Liver (tissue), 8 donors: ENCODE measurements at regions not wholly inside any gene's neighbourhood (a gene's known extent, or its start where the extent isn't known, plus 50 kb on each side); places are given as distances from the start of the nearest gene placed in this dataset.

Experiments used
- DNase-seq: peaks from one replicate; pipeline ENCODE4 v3.0.0-alpha.2; 2017; ENCODE audit warnings: low spot score
- H3K27ac ChIP-seq, 2 donors: one replicate each; pipeline ENCODE4 v1.7.0; 2013; ENCODE audit warnings: inconsistent platforms in 2 of 2, low read length in 2 of 2, control low read depth in 1 of 2, low read depth in 1 of 2, mild to moderate bottlenecking in 1 of 2
- H3K27me3 ChIP-seq, 4 donors: one replicate each; pipeline versions ENCODE4 v1.6.1 to v1.7.0; 2013; ENCODE audit warnings: low read length in 3 of 4, inconsistent platforms in 1 of 4, mild to moderate bottlenecking in 1 of 4, moderate library complexity in 1 of 4; ENCODE audit not compliant: control insufficient read depth in 4 of 4, insufficient read depth in 4 of 4
- H3K36me3 ChIP-seq, 4 donors: one replicate each; pipeline versions ENCODE4 v1.6.1 to v1.7.0; 2013; ENCODE audit warnings: low read length in 3 of 4, mild to moderate bottlenecking in 3 of 4, low read depth in 1 of 4, moderate library complexity in 1 of 4; ENCODE audit not compliant: control insufficient read depth in 4 of 4, insufficient read depth in 3 of 4
- H3K4me1 ChIP-seq, 4 donors: one replicate each; pipeline versions ENCODE4 v1.6.1 to v1.7.0; 2013; ENCODE audit warnings: low read length in 3 of 4, mild to moderate bottlenecking in 3 of 4, moderate library complexity in 1 of 4; ENCODE audit not compliant: control insufficient read depth in 4 of 4, insufficient read depth in 4 of 4
- H3K4me3 ChIP-seq, 3 donors: one replicate each; pipeline versions ENCODE4 v1.6.1 to v1.7.0; 2013; ENCODE audit warnings: low read length in 3 of 3, control low read depth in 1 of 3, low read depth in 1 of 3, mild to moderate bottlenecking in 1 of 3
- H3K9ac ChIP-seq, 2 donors: one replicate each; pipeline ENCODE4 v1.7.0; 2013; ENCODE audit warnings: low read length in 2 of 2, mild to moderate bottlenecking in 2 of 2, moderate library complexity in 2 of 2, control low read depth in 1 of 2, low read depth in 1 of 2
- H3K9me3 ChIP-seq, 4 donors: one replicate each; pipeline versions ENCODE4 v1.6.1 to v1.7.0; 2013; ENCODE audit warnings: low read length in 3 of 4; ENCODE audit not compliant: control insufficient read depth in 4 of 4
- ATF3 ChIP-seq: IDR thresholded peaks from 2 replicates; pipeline ENCODE4 v1.6.1; 2016; ENCODE audit warnings: antibody characterized with exemption
- CTCF ChIP-seq: fragments of 150-350 bp; IDR thresholded peaks from 2 replicates; pipeline ENCODE4 v1.5.1; 2017; ENCODE audit warnings: improper control_type of control experiment, low read depth, low read length; ENCODE audit not compliant: missing input control
- EGR1 ChIP-seq, 2 donors: IDR thresholded peaks; 2 replicates each; pipeline ENCODE4 v1.6.1; 2016 to 2018; ENCODE audit warnings: antibody characterized with exemption in 2 of 2, low read depth in 2 of 2
- FOXA1 ChIP-seq: IDR thresholded peaks from 2 replicates; pipeline ENCODE4 v1.6.1; 2016; ENCODE audit warnings: antibody characterized with exemption
- FOXA2 ChIP-seq: IDR thresholded peaks from 2 replicates; pipeline ENCODE4 v1.6.1; 2016; ENCODE audit warnings: antibody characterized with exemption
- GABPA ChIP-seq, 2 donors: IDR thresholded peaks in 1 of 2; conservative IDR thresholded peaks in 1 of 2; 2 replicates each; pipeline ENCODE4 v1.6.1; 2016; ENCODE audit warnings: antibody characterized with exemption in 2 of 2, mild to moderate bottlenecking in 1 of 2, moderate library complexity in 1 of 2
- HNF4A ChIP-seq, 2 donors: conservative IDR thresholded peaks; 2 replicates each; pipeline ENCODE4 v1.6.1; 2016; ENCODE audit warnings: antibody characterized with exemption in 2 of 2, mild to moderate bottlenecking in 2 of 2
- HNF4G ChIP-seq: IDR thresholded peaks from 2 replicates; pipeline ENCODE4 v1.6.1; 2016; ENCODE audit warnings: antibody characterized with exemption
- JUND ChIP-seq, 2 donors: IDR thresholded peaks; 2 replicates each; pipeline ENCODE4 v1.6.1; 2016; ENCODE audit warnings: antibody characterized with exemption in 2 of 2
- MAX ChIP-seq: IDR thresholded peaks from 2 replicates; pipeline ENCODE4 v1.6.1; 2016; ENCODE audit warnings: antibody characterized with exemption
- NR2F2 ChIP-seq: IDR thresholded peaks from 2 replicates; pipeline ENCODE4 v1.6.1; 2016; ENCODE audit warnings: antibody characterized with exemption
- RAD21 ChIP-seq, 2 donors: IDR thresholded peaks; 2 replicates each; pipeline ENCODE4 v1.6.1; 2016; ENCODE audit warnings: antibody characterized with exemption in 2 of 2, mild to moderate bottlenecking in 2 of 2
- REST ChIP-seq: IDR thresholded peaks from 2 replicates; pipeline ENCODE4 v1.6.1; 2016; ENCODE audit warnings: antibody characterized with exemption, mild to moderate bottlenecking
- RXRA ChIP-seq, 2 donors: IDR thresholded peaks; 2 replicates each; pipeline ENCODE4 v1.6.1; 2017 to 2018; ENCODE audit warnings: antibody characterized with exemption in 2 of 2, mild to moderate bottlenecking in 1 of 2
- SP1 ChIP-seq: IDR thresholded peaks from 2 replicates; pipeline ENCODE4 v1.6.1; 2018; ENCODE audit warnings: antibody characterized with exemption, mild to moderate bottlenecking
- TAF1 ChIP-seq: conservative IDR thresholded peaks from 2 replicates; pipeline ENCODE4 v1.6.1; 2016; ENCODE audit warnings: antibody characterized with exemption, mild to moderate bottlenecking
- YY1 ChIP-seq: IDR thresholded peaks from 2 replicates; pipeline ENCODE4 v1.6.1; 2016; ENCODE audit warnings: antibody characterized with exemption, mild to moderate bottlenecking
- ZBTB33 ChIP-seq: IDR thresholded peaks from 2 replicates; pipeline ENCODE4 v1.6.1; 2016; ENCODE audit warnings: antibody characterized with exemption
- WGBS: extraction: QIAGEN DNeasy Blood & Tissue Kit; methylation state at CpG from one replicate; pipeline ENCODE4 v1.1.7; 2013; 5-methylcytosine and 5-hydroxymethylcytosine counted together
- donor health status: healthy.
- donor health status: healthy.
- donor health status: healthy.
- donor health status: healthy.
- donor health status: healthy.

- DNase-seq = no peak
- H3K27ac ChIP-seq = no peak overlapping the region
- no peak overlapping the region for H3K9ac ChIP-seq
- H3K27me3 ChIP-seq = peaks cover 0 to 3% (median 0%) of the 10 kb centered on the region in 4 donors
- H3K36me3 ChIP-seq = no peaks in the 10 kb centered on the region
- no peak overlapping the region for H3K4me3 ChIP-seq
- H3K4me1 ChIP-seq = no peaks in the 10 kb centered on the region
- WGBS = 84% methylated on average over 28 of the region's 28 CpGs
- TF ChIP-seq FOXA2 = no peak
- TF ChIP-seq REST = no peak
- no peak for TF ChIP-seq MAX
- TF ChIP-seq TAF1 = no peak
- TF ChIP-seq HNF4G = no peak
- no peak for TF ChIP-seq YY1
- TF ChIP-seq ZBTB33 = no peak
- no peak for TF ChIP-seq HNF4A (conservative IDR thresholded peaks at IDR 0.05)
- no peak for TF ChIP-seq EGR1 (IDR thresholded peaks at IDR 0.05; ENCODE audit: low read depth in 2 of 2)
- TF ChIP-seq RXRA (IDR thresholded peaks at IDR 0.05) = no peak
- TF ChIP-seq GABPA (IDR thresholded peaks at IDR 0.05 in 1 of 2, conservative IDR thresholded peaks at IDR 0.05 in 1 of 2) = no peak
- TF ChIP-seq JUND (IDR thresholded peaks at IDR 0.05) = no peak
- no peak for TF ChIP-seq SP1
- TF ChIP-seq CTCF = no peak
- TF ChIP-seq ATF3 = no peak
- TF ChIP-seq FOXA1 = no peak
- TF ChIP-seq RAD21 (IDR thresholded peaks at IDR 0.05) = no peak
- TF ChIP-seq NR2F2 = no peak
- H3K9me3 ChIP-seq = no peaks in the 10 kb centered on the region
Measured at GRCh38 chr6:3623451-3624249, 127.9 kb downstream of the PXDC1 start.
